K562 (cell line): ENCODE measurements at regions not wholly inside any gene's neighbourhood (a gene's known extent, or its start where the extent isn't known, plus 50 kb on each side); places are given as distances from the start of the nearest gene placed in this dataset.

Experiments used
- ATAC-seq: fragments of 200-7000 bp; cut with Tn5 transposase; 3 replicates; pipeline ENCODE4 v1.9.1; 2020; ENCODE audit warnings: moderate library complexity
- BruUV-seq: library from RNA; stranded (reverse); fragments of 400-500 nt; replicated peaks from 2 replicates; lab custom pipeline; 2021; lab: Mats Ljungman, UMichigan
- CTCF ChIA-PET: fragments of 300-600 bp; formaldehyde crosslinking; extraction: SDS; loops from one replicate; lab custom pipeline; 2021; ENCODE audit warnings: low intra/inter-chr PET ratio; lab: Yijun Ruan, JAX
- POLR2A ChIA-PET: fragments of 300-600, 350-650 bp; sonication (Branson Sonifier 250); formaldehyde crosslinking; extraction: SDS; loops from one replicate; lab custom pipeline; 2021; ENCODE audit warnings: antibody characterized with exemption, inconsistent platforms; lab: Yijun Ruan, JAX
- DNase-seq, 4 experiments: peaks; one replicate each; pipeline versions ENCODE4 v3.0.0 to v3.0.0-alpha.2; 2011 to 2018; ENCODE audit warnings: low spot score in 3 of 4, mixed read lengths in 3 of 4; ENCODE audit errors: extremely low read depth in 1 of 4
- FAIRE-seq: peaks from 2 replicates; lab custom pipeline; 2011; peaks lifted over from hg19 to GRCh38; lab: Jason Lieb, UNC
- H2AFZ ChIP-seq: 2 replicates; pipeline ENCODE4 v1.6.0; 2011; ENCODE audit warnings: low read depth, low read length, control low read depth, inconsistent platforms
- H3K27ac ChIP-seq: fragments of 200-600 bp; 3 replicates; pipeline ENCODE4 v1.8.0; 2011; ENCODE audit warnings: low read depth, mild to moderate bottlenecking, control low read depth, inconsistent platforms, low read length, moderate library complexity, mixed read lengths; ENCODE audit errors: extremely low read depth
- H3K27me3 ChIP-seq, 2 experiments: fragments of 300-600 bp in 1 of 2; 2 replicates in 1 of 2; 3 replicates in 1 of 2; pipeline versions ENCODE4 v1.6.0 to v1.8.0; 2011; ENCODE audit warnings: inconsistent platforms in 2 of 2, low read length in 2 of 2, mild to moderate bottlenecking in 1 of 2, mixed read lengths in 1 of 2, moderate library complexity in 1 of 2; ENCODE audit not compliant: control insufficient read depth in 2 of 2, insufficient read depth in 2 of 2
- H3K36me3 ChIP-seq: fragments of 300-600 bp; 3 replicates; pipeline ENCODE4 v1.8.0; 2011; ENCODE audit warnings: mild to moderate bottlenecking, low read length, inconsistent platforms; ENCODE audit not compliant: control insufficient read depth, insufficient read depth
- H3K4me1 ChIP-seq, 2 experiments: fragments of 200-600 bp in 1 of 2; replicated peaks in 1 of 2; 2 replicates in 1 of 2; 3 replicates in 1 of 2; pipeline versions ENCODE4 v1.5.1 to v1.8.0; 2011; ENCODE audit warnings: inconsistent platforms in 2 of 2, low read length in 2 of 2, mild to moderate bottlenecking in 1 of 2, mixed read lengths in 1 of 2, moderate library complexity in 1 of 2; ENCODE audit not compliant: control insufficient read depth in 2 of 2, insufficient read depth in 2 of 2
- H3K4me2 ChIP-seq: 2 replicates; pipeline ENCODE4 v1.6.1; 2011; ENCODE audit warnings: low read length, control low read depth, inconsistent platforms, mixed read lengths; ENCODE audit not compliant: insufficient read depth
- H3K4me3 ChIP-seq: fragments of 200-600 bp; sonication (generic), shearing (Covaris generic); 2 replicates; pipeline ENCODE4 v1.5.1; 2016; ENCODE audit warnings: control low read depth, inconsistent platforms
- H3K79me2 ChIP-seq: fragments of 200-600 bp; 3 replicates; pipeline ENCODE4 v1.8.0; 2011; ENCODE audit warnings: low read length, inconsistent platforms; ENCODE audit not compliant: control insufficient read depth, insufficient read depth
- H3K9ac ChIP-seq, 2 experiments: 2 replicates each; pipeline versions ENCODE4 v1.6.0 to v1.6.1; 2011; ENCODE audit warnings: low read depth in 2 of 2, low read length in 2 of 2, control low read depth in 1 of 2, inconsistent platforms in 1 of 2, mild to moderate bottlenecking in 1 of 2, mixed read lengths in 1 of 2; ENCODE audit not compliant: insufficient read depth in 1 of 2
- H3K9me1 ChIP-seq: one replicate; pipeline ENCODE4 v1.6.0; 2011; ENCODE audit warnings: inconsistent platforms, mild to moderate bottlenecking, low read length, moderate library complexity; ENCODE audit not compliant: control insufficient read depth, insufficient read depth
- H3K9me3 ChIP-seq: replicated peaks from 2 replicates; pipeline ENCODE4 v1.5.1; 2011; ENCODE audit warnings: low read depth, low read length, inconsistent platforms; ENCODE audit not compliant: control insufficient read depth, insufficient read depth
- H4K20me1 ChIP-seq: replicated peaks from 2 replicates; pipeline ENCODE4 v1.6.1; 2011; ENCODE audit warnings: low read length, inconsistent platforms, mixed read lengths; ENCODE audit not compliant: control insufficient read depth, insufficient read depth
- ARID3B ChIP-seq: fragments of 250-450 bp; sonication (Bioruptor Pico); IDR thresholded peaks from 2 replicates; pipeline ENCODE4 v1.4.0; 2020; ENCODE audit warnings: borderline replicate concordance
- CHD7 ChIP-seq: fragments of 200-600 bp; sonication (generic); IDR thresholded peaks from one replicate; pipeline ENCODE4 v1.6.1; 2012; ENCODE audit warnings: mild to moderate bottlenecking, low read depth, low read length, inconsistent platforms
- DNMT1 ChIP-seq: fragments of 450-650 bp; IDR thresholded peaks from 2 replicates; pipeline ENCODE4 v1.6.1; 2016; ENCODE audit warnings: antibody characterized with exemption, mild to moderate bottlenecking
- IRF9 ChIP-seq: fragments of 450-650 bp; IDR thresholded peaks from 2 replicates; pipeline ENCODE4 v1.6.1; 2016; ENCODE audit warnings: missing biosample characterization, missing genetic modification characterization
- SP1 ChIP-seq: sonication (generic); formaldehyde crosslinking; IDR thresholded peaks from 2 replicates; pipeline ENCODE4 v1.8.1; 2022; ENCODE audit warnings: mild to moderate bottlenecking, missing genetic modification reagents
- TAF7 ChIP-seq: fragments of 450-650 bp; IDR thresholded peaks from 2 replicates; pipeline ENCODE4 v1.6.1; 2016; ENCODE audit warnings: missing genetic modification characterization, missing compliant biosample characterization
- WGBS: fragments of 100-300 bp; shearing (Covaris generic); methylation state at CpG from one replicate; pipeline ENCODE4 v1.1.6; 2016; ENCODE audit warnings: low coverage, mixed read lengths; ENCODE audit not compliant: insufficient coverage; ENCODE audit errors: missing lambda C conversion rate; 5-methylcytosine and 5-hydroxymethylcytosine counted together
- in situ Hi-C: fragments of 300-500 bp; cut with MboI; formaldehyde crosslinking; loops from 4 replicates; pipeline ENCODE4 v1.15.0; 2018; ENCODE audit warnings: inconsistent platforms, mixed read lengths
- intact Hi-C: fragments of 100-400 bp; cut with micrococcal nuclease; formaldehyde crosslinking; loops from 2 replicates; pipeline ENCODE4 v1.14.2; 2022

GRCh38 chr4:120354381-120354780 lies 287.7 kb upstream of the MAD2L1 start:
- Histone ChIP-seq H3K9me3 (no peaks in the 10 kb centered on the region; the same call in 1 of the 2 replicates), H3K79me2 (no peaks in the 10 kb centered on the region), H2AFZ (no peak overlapping the region), H4K20me1 (no peaks in the 10 kb centered on the region), H3K27me3 (no peaks in the 10 kb centered on the region), H3K4me3 (no peak overlapping the region), H3K9me1 (no peaks in the 10 kb centered on the region), H3K4me1 (no peaks in the 10 kb centered on the region), H3K4me2 (no peak overlapping the region), H3K27ac (no peak overlapping the region), H3K36me3 (no peaks in the 10 kb centered on the region), H3K9ac (no peak overlapping the region)
- in situ Hi-C loops (no loop called here), intact Hi-C loops (no loop called here)
- 0% methylated on average over 1 of the region's 1 CpG for WGBS
- no peak for DNase-seq
- BruUV-seq = no TSS peak
- ChIA-PET POLR2A (no interaction called here), CTCF (no interaction called here)
- TF ChIP-seq DNMT1 (no peak), IRF9 (tag) (no peak), SP1 (no peak), CHD7 (no peak), ARID3B (CRISPR knock-in tag) (no peak), TAF7 (tag) (no peak)
- no peak for ATAC-seq
- no peak for FAIRE-seq
